Right lobe of liver (tissue), 6 donors: ENCODE measurements at regions not wholly inside any gene's neighbourhood (a gene's known extent, or its start where the extent isn't known, plus 50 kb on each side); places are given as distances from the start of the nearest gene placed in this dataset.
"Not testable (repeated sequence)": the region's sequence is repeated elsewhere in the genome, so short reads cannot be mapped to it uniquely, and the experiment has no call there.

Experiments
- ATAC-seq, 4 donors: fragments of 200-7000 bp; cut with Tn5 transposase; one replicate each; pipeline ENCODE4 v1.9.1; 2020; ENCODE audit warnings: mild to moderate bottlenecking in 4 of 4, moderate library complexity in 4 of 4
- DNase-seq, 3 donors: peaks; one replicate each; pipeline ENCODE4 v3.0.0-alpha.2; 2020
- H3K27ac ChIP-seq, 3 donors: fragments of 200-600 bp; one replicate each; pipeline ENCODE4 v1.8.0; 2022
- H3K27me3 ChIP-seq, 2 donors: fragments of 200-600 bp; one replicate each; pipeline ENCODE4 v1.8.0; 2022
- H3K36me3 ChIP-seq, 4 donors: fragments of 200-600 bp; sonication (generic) in 1 of 4; one replicate each; pipeline versions ENCODE4 v1.5.1 to v1.8.0; 2017 to 2022; ENCODE audit warnings: control low read depth in 1 of 4
- H3K4me1 ChIP-seq, 4 donors: fragments of 200-600 bp; sonication (generic) in 1 of 4; one replicate each; pipeline versions ENCODE4 v1.5.1 to v1.8.0; 2017 to 2022; ENCODE audit warnings: control low read depth in 1 of 4
- H3K4me3 ChIP-seq, 3 donors: fragments of 200-600 bp; one replicate each; pipeline ENCODE4 v1.8.0; 2022
- H3K9me3 ChIP-seq, 4 donors: fragments of 200-600 bp; sonication (generic) in 1 of 4; one replicate each; pipeline versions ENCODE4 v1.5.1 to v1.8.0; 2017 to 2022; ENCODE audit warnings: control low read depth in 1 of 4
- POLR2A ChIP-seq: fragments of 450-650 bp; IDR thresholded peaks from one replicate; pipeline ENCODE4 v1.6.1; 2017; ENCODE audit warnings: antibody characterized with exemption, mild to moderate bottlenecking
- WGBS: methylation state at CpG from one replicate; pipeline ENCODE4 v1.1.6; 2018; ENCODE audit warnings: low coverage, low lambda C conversion rate; ENCODE audit not compliant: insufficient coverage; ENCODE audit errors: missing lambda C conversion rate; 5-methylcytosine and 5-hydroxymethylcytosine counted together
- intact Hi-C, 2 donors: fragments of 100-400 bp; cut with DNase I; formaldehyde crosslinking; loops; one replicate each; pipeline versions ENCODE4 v1.11.2 to v1.14.1; 2022
- TF ChIP-seq, protein P1 (sequence below), 4 donors: fragments of 200-600 bp in 3 of 4; fragments of 450-650 bp in 1 of 4; IDR thresholded peaks; one replicate each; pipeline versions ENCODE4 v1.5.1 to v1.8.0; 2016 to 2022; ENCODE audit warnings: antibody characterized with exemption in 4 of 4, mild to moderate bottlenecking in 2 of 4
- donor health status: DM: no; HTN: yes; CAD: no.
- donor health status: DM: no; HTN: no; CAD: no.
- donor health status: DM: no; HTN: no; CAD: no.
- donor health status: DM: no; HTN: yes; CAD: no.
- donor health status: DM: no; HTN: yes; CAD: no.

DNA sequence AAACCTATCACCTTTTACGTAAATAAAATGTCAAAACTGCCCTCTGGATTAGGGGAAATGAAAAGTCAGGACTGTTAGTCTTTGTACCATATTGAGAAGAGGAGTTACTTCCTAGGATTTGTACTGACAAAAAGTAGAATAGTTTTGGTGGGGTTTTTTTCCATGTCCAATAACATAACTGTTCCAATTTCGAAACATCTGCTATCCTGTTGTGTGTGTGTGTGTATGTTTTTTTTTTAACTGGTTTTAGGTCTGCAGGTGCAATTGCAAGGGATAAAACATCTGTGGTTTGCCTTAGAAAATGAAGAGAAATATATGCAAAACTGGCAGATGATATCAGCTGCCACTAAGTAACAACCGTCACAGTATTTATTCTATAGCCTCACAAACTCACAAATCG is 506.8 kb downstream of the NFIB start:
- intact Hi-C loops: no loop called here
- H3K27ac ChIP-seq: no peak overlapping the region

DNA sequence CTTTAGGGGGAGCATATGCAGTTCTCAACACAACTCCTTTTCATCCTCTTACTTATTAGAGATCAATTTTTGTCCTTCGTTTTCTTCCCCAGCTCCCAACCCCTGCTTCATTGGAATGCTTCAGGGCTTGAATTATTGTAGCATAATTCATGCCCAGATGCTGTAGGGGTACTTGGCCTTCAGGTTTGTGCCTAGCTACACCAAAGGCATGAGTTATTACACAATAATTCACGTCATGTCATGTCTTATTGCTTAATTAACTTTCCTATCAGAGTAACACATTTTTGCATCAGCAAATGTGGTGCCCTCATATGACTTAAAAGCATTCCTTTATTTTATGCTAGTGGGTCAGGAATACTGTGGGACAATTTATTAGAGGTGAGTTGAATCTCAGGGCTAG is 507.2 kb downstream of the NFIB start:
- H3K36me3 ChIP-seq: no peaks in the 10 kb centered on the region
- ATAC-seq: no peak
- 28% methylated on average over 2 of the region's 2 CpGs for WGBS

More for the DNA sequence above, 506.8 kb downstream of the NFIB start:
- Histone ChIP-seq H3K36me3 (no peaks in the 10 kb centered on the region), H3K9me3 (no peaks in the 10 kb centered on the region), H3K4me1 (no peaks in the 10 kb centered on the region), H3K27me3 (no peaks in the 10 kb centered on the region), H3K4me3 (no peak overlapping the region)
- no peak for DNase-seq
- 70% methylated on average over 4 of the region's 4 CpGs for WGBS
- TF ChIP-seq POLR2A: no peak
- TF ChIP-seq, protein P1, sequence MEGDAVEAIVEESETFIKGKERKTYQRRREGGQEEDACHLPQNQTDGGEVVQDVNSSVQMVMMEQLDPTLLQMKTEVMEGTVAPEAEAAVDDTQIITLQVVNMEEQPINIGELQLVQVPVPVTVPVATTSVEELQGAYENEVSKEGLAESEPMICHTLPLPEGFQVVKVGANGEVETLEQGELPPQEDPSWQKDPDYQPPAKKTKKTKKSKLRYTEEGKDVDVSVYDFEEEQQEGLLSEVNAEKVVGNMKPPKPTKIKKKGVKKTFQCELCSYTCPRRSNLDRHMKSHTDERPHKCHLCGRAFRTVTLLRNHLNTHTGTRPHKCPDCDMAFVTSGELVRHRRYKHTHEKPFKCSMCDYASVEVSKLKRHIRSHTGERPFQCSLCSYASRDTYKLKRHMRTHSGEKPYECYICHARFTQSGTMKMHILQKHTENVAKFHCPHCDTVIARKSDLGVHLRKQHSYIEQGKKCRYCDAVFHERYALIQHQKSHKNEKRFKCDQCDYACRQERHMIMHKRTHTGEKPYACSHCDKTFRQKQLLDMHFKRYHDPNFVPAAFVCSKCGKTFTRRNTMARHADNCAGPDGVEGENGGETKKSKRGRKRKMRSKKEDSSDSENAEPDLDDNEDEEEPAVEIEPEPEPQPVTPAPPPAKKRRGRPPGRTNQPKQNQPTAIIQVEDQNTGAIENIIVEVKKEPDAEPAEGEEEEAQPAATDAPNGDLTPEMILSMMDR (IDR thresholded peaks at IDR 0.05): no peak
- ATAC-seq: no peak

DNA sequence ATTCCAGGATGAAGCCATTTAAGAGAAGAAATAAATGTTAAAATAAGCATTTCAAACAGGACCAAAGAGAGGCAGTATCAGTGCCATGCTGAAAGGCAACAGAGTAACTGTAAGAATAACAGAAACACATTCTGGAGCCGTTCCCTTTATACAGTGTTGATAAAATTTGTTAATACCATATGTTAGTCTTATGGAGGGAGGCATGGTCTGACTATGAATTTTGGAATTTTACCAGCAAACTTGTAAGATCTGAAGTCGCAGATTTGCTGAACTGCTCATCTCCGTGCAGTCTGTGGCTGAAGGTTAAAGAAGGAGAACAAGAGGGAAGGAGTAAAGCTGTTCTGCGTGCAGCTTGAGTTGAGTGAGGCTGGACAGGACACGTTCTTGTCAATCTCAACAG is 508.4 kb downstream of the NFIB start:
- Histone ChIP-seq H3K4me3 (no peak overlapping the region), H3K27ac (no peak overlapping the region), H3K9me3 (no peaks in the 10 kb centered on the region), H3K27me3 (no peaks in the 10 kb centered on the region), H3K36me3 (no peaks in the 10 kb centered on the region), H3K4me1 (no peaks in the 10 kb centered on the region)
- 52% methylated on average over 5 of the region's 5 CpGs for WGBS
- DNase-seq (no peak), ATAC-seq (no peak)
- TF ChIP-seq, protein P1 (IDR thresholded peaks at IDR 0.05): no peak
- TF ChIP-seq POLR2A: no peak
- intact Hi-C loops: no loop called here

More for the DNA sequence above, 507.2 kb downstream of the NFIB start:
- intact Hi-C loops: no loop called here
- H3K27me3 ChIP-seq: no peaks in the 10 kb centered on the region
- no peaks in the 10 kb centered on the region for H3K4me1 ChIP-seq
- TF ChIP-seq, protein P1 (IDR thresholded peaks at IDR 0.05): no peak
- no peak for TF ChIP-seq POLR2A
- no peak overlapping the region for H3K27ac ChIP-seq
- no peaks in the 10 kb centered on the region for H3K9me3 ChIP-seq
- DNase-seq: no peak
- no peak overlapping the region for H3K4me3 ChIP-seq

DNA sequence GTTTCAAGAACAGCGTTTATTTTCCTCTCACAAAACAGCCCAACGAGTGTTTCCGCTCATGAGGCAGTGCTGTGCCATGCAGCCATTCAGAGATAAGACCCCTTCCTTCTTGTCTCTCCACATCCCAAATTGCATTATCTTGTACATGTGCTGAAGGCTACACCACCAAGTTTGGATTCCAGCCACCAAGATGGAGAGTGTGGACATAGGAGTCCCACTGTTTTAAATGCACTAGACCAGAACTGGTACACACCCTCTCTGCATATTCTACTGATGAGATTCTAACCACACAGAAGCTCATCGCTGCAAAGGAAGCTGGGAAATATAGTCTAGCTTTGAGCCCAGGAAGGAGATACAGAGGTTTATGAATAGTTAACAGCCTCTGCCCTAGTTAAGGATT is 509.4 kb downstream of the NFIB start:
- no peaks in the 10 kb centered on the region for H3K4me1 ChIP-seq
- no peaks in the 10 kb centered on the region for H3K27me3 ChIP-seq
- H3K4me3 ChIP-seq: no peak overlapping the region
- ATAC-seq: peak; percentile 24 to 53 (median 42)
- 46% methylated on average over 4 of the region's 4 CpGs for WGBS
- no peak overlapping the region for H3K27ac ChIP-seq
- H3K9me3 ChIP-seq: no peaks in the 10 kb centered on the region
- intact Hi-C loops: no loop called here
- no peaks in the 10 kb centered on the region for H3K36me3 ChIP-seq
- no peak for DNase-seq
- TF ChIP-seq, protein P1 (IDR thresholded peaks at IDR 0.05): no peak
- TF ChIP-seq POLR2A: no peak

DNA sequence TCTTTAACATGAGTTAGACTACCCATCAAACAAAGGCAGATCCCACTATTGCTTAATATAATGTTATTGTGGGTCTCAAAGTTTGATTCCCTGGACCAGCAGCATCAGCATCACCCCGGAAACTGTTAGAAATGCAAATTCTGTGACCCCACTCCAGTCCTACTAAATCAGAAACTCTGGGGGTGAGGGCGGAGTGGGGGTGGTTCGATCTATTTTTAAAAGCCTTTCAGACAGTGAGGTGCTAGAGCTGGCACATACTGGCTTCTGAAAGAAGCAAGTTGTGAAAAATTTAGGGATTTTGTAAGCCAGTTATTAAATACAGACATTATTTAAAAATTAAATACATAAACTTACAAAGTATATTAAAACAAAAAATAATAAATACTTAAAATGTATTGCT is 513.2 kb downstream of the NFIB start:
- Histone ChIP-seq H3K27me3 (no peaks in the 10 kb centered on the region), H3K4me1 (no peaks in the 10 kb centered on the region), H3K36me3 (no peaks in the 10 kb centered on the region), H3K27ac (no peak overlapping the region), H3K4me3 (no peak overlapping the region), H3K9me3 (no peaks in the 10 kb centered on the region)
- 70% methylated on average over 3 of the region's 3 CpGs for WGBS
- TF ChIP-seq, protein P1 (IDR thresholded peaks at IDR 0.05): no peak
- no peak for TF ChIP-seq POLR2A
- intact Hi-C loops: no loop called here
- ATAC-seq (no peak), DNase-seq (no peak)

DNA sequence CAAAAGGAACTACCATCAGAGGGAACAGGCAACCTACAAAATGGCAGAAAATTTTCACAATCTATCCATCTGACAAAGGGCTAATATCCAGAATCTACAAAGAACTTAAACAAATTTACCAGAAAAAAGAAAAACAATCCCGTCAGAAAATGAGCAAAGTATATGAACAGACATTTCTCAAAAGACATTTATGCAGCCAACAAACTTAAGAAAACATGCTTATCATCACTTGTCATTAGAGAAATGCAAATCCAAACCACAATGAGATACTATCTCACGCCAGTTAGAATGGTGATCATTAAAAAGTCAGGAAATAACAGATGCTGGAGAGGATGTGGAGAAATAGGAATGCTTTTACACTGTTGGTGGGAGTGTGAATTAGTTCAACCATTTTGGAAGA is 516.2 kb downstream of the NFIB start:
- H3K36me3 ChIP-seq, H3K9me3 ChIP-seq, H3K4me3 ChIP-seq, intact Hi-C loops, H3K4me1 ChIP-seq, H3K27ac ChIP-seq, ATAC-seq, DNase-seq, H3K27me3 ChIP-seq: not testable (repeated sequence)
- WGBS: 73% methylated on average over 2 of the region's 2 CpGs
